OCI-LY7 (cell line): ENCODE measurements at regions not wholly inside any gene's neighbourhood (a gene's known extent, or its start where the extent isn't known, plus 50 kb on each side); places are given as distances from the start of the nearest gene placed in this dataset.
"Not testable (repeated sequence)": the region's sequence is repeated elsewhere in the genome, so short reads cannot be mapped to it uniquely, and the experiment has no call there.

ENCODE experiments used
- EZH2phosphoT487 ChIP-seq: fragments of 200-600 bp; sonication (generic); IDR thresholded peaks from 2 replicates; pipeline ENCODE4 v1.6.1; 2018; ENCODE audit warnings: low read depth, borderline replicate concordance, mild to moderate bottlenecking, mixed run types, antibody characterized with exemption, low read length, moderate library complexity, mixed read lengths
- TF ChIP-seq, protein P1 (sequence below): fragments of 200-600 bp; sonication (generic); conservative IDR thresholded peaks from 2 replicates; pipeline ENCODE4 v1.5.1; 2014; ENCODE audit warnings: mild to moderate bottlenecking, antibody characterized with exemption, low read length, moderate library complexity, mixed read lengths

DNA sequence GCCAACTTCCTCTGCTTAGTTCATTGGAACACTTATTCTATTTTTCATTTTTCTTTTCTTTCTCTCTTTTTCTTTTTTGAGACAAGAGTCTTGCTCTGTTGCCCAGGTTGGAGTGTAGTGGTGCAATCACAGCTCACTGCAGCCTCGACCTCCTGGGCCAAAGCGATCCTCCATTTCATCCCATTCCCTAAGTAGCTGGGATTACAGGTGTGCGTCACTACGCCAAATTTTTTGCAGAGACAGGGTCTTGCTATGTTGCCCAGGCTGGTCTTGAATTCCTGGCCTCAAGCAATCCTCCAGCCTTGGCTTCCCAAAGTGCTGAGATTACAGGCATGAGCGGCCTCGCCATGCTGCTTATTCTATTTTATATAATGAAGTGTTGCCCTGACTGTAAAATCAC, 336.4 kb upstream of the TNRC6C start:
- TF ChIP-seq, protein P1, sequence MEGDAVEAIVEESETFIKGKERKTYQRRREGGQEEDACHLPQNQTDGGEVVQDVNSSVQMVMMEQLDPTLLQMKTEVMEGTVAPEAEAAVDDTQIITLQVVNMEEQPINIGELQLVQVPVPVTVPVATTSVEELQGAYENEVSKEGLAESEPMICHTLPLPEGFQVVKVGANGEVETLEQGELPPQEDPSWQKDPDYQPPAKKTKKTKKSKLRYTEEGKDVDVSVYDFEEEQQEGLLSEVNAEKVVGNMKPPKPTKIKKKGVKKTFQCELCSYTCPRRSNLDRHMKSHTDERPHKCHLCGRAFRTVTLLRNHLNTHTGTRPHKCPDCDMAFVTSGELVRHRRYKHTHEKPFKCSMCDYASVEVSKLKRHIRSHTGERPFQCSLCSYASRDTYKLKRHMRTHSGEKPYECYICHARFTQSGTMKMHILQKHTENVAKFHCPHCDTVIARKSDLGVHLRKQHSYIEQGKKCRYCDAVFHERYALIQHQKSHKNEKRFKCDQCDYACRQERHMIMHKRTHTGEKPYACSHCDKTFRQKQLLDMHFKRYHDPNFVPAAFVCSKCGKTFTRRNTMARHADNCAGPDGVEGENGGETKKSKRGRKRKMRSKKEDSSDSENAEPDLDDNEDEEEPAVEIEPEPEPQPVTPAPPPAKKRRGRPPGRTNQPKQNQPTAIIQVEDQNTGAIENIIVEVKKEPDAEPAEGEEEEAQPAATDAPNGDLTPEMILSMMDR = not testable (repeated sequence)
- not testable (repeated sequence) for TF ChIP-seq EZH2phosphoT487
